ENCODE measurements at regions not wholly inside any gene's neighbourhood (a gene's known extent, or its start where the extent isn't known, plus 50 kb on each side); places are given as distances from the start of the nearest gene placed in this dataset.

DNA sequence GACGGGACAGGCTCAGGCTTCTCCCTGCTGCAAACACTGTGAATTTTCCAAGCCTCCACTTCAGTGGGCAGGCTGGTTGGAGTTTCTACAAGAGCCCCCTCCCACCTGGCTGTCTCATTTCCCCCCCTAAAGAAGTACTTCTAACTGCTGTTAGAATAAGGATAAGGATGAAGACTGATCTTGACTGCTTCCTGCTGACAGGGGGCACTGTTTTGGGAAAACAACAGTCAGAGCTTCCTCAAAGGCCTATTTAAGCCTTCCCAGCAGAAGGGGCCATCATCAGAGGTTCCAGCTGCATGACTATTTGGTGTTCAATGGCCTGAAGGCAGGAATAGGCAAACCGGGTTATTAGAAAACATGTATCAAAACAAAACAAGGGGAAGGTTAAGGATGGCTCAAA, 1162.8 kb downstream of the DSC3 start:
- no peak for TF ChIP-seq GATA2 (IDR thresholded peaks at IDR 0.05; ENCODE audit: low read depth, low read length)

DNA sequence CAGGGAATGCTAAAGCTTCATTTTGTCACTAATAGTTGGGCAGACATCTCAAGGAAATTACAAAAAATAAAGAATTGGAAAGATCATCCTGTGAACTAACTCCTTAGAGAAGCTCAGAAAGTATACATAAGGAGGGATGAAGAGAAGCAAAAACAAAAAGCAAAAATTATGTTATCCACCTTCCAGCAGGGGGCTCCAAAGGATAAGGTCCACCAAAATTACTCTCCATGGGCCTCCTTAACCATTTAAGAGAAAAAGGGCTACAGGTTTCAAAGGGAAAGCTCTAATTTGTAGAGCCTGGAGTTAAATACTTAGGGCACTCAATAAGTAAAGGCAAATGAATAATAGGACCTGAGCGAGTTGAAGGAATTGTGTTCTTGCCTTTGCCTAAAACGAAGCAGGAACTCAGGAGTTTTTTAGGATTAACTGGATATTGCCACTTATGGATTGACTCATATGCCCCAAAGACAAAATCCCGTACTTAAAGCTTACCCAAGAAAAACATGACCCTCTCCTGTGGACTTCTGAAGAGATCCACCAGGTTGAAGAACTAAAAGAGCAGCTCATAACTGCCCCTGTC, 1167.9 kb downstream of the DSC3 start:
- TF ChIP-seq GATA3 (IDR thresholded peaks at IDR 0.05; ENCODE audit: low read depth, low read length): no peak
- no peak for TF ChIP-seq GATA2 (IDR thresholded peaks at IDR 0.05; ENCODE audit: low read depth, low read length)

DNA sequence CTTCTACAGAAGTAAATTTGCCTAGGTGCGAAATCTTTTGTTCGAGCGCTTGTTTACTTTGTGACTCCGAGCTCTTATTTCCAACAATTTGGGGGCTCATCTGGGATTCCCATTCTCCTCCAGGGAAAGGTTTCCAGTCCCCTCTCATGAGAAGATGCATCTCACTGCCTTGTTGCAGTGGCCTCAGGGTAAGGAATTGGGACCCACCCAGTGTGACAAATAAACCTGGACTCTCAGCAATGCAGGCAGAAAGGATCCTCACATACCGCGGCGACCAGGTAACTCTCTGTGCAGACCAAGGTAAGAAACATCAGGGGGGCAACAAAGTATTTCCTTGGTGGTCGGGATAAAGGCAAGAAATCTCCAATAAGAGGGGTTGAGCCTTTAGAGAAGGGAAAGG, 1169.3 kb downstream of the DSC3 start:
- TF ChIP-seq GATA3 (IDR thresholded peaks at IDR 0.05; ENCODE audit: low read depth, low read length) (no peak), GATA2 (IDR thresholded peaks at IDR 0.05; ENCODE audit: low read depth, low read length) (no peak)

DNA sequence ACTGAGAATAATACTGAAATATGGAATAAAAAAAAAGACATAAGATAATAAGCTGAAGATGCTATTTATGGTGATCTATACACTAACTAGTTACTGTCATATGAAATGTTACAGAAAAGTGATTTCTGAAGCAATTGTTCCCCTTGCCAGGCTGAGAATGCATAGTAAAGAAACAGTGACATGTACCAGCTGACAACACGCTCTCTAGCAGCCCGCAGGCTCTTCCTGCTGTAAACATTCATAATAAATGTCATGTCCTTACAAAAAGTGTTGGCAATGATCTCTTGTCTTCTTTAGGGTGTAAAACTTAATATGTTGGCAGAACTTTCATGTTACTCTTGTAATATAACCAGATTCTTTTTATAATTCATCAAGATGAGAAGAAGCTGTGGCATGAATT, 1171.3 kb downstream of the DSC3 start:
- TF ChIP-seq GATA2 (IDR thresholded peaks at IDR 0.05; ENCODE audit: low read depth, low read length): no peak
- TF ChIP-seq GATA3 (IDR thresholded peaks at IDR 0.05; ENCODE audit: low read depth, low read length): no peak

DNA sequence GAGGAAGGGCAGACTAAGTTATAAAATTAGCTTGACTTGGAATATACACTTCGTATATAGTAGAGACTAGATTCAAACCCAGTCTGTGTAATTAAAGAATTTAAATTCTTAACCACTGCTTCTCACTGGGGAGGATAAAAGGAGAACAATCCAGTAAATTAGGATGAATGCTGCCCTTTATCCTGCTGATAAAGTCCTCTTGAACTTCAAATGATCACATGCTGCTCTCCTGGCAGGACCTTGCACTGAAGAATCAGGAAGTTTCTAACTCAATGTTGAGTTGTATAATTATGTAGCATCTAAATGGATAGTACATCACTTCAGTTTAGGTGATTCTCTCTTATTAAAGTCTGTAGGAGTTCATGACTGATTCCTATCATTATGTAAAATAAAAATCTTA, 1179.7 kb downstream of the DSC3 start:
- TF ChIP-seq GATA3 (IDR thresholded peaks at IDR 0.05; ENCODE audit: low read depth, low read length) (no peak), GATA2 (IDR thresholded peaks at IDR 0.05; ENCODE audit: low read depth, low read length) (no peak)

DNA sequence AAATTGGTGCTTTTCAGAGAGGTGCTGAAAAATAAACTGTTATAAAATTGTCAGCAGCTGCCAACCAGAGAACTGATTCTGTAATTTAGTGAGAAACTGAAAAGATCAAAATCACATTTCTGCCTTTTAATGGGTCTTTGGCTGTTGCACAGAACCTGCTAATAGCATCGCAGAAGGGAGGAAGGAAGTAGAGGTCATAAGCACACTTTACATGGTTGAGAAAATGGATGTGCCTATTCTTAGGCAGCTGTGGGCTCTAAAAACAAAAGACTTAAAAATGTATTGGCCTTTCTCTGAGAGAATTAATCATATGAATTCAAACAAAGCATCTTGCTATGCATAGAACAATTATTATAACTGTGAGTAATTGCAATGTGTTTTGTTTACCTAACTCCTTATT, 1186.9 kb downstream of the DSC3 start:
- TF ChIP-seq GATA3 (IDR thresholded peaks at IDR 0.05; ENCODE audit: low read depth, low read length): no peak
- no peak for TF ChIP-seq GATA2 (IDR thresholded peaks at IDR 0.05; ENCODE audit: low read depth, low read length)

DNA sequence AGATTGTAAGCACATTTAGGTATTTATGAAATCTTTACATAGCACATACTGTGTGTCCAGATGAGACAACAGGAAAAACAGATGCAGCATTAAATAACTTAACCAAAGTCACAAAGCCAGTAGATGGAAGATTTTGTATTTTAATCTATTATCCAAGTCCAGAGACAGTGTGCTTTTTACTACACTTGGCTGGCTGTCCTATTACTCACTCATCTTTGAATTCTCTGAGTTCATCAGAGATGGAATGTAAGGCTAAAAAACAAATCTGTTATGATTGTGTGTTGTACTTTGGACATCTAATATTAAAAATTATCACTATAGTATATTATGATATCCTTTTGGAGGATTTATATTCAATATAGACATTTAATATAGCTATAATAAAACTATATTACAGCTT, 1189.4 kb downstream of the DSC3 start:
- TF ChIP-seq GATA3 (IDR thresholded peaks at IDR 0.05; ENCODE audit: low read depth, low read length): no peak
- no peak for TF ChIP-seq GATA2 (IDR thresholded peaks at IDR 0.05; ENCODE audit: low read depth, low read length)

DNA sequence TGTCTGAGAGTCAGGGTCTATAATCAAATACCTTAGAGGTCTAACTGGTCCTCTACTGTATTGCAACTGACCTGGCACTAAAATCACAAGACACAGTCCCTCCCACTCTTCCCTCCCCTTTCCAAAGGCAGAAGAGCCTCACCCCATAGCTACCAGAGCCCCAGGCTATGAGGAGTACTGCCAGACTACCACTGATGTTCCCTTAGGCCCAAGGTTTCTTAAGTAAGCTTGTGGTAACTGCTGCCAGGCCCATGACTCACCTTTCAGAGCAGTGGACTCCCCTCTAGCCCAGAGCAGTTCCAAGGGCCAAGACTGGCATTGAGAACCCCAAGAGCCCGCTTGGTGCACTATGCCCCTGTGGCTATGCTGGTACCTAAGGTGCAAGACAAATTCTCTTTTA, 1193.4 kb downstream of the DSC3 start:
- TF ChIP-seq GATA2 (IDR thresholded peaks at IDR 0.05; ENCODE audit: low read depth, low read length) (no peak), GATA3 (IDR thresholded peaks at IDR 0.05; ENCODE audit: low read depth, low read length) (no peak)

DNA sequence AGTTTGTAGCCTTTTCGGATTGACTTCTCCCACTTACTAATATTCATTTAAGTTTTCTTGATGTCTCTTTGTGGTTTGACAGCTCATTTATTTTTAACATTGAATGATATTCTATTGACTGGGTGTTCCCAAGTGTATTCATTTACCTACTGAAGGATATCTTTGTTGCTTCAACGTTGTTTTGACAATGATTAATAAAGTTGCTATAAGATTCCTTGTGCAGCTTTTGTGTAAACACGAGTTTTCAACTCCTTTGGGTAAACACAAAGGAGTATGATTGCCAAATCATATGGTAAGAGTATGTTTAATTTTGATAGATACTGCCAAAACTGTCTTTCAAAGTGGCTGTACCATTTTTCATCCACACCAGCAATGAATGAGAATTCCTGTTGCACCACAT, 1200.9 kb downstream of the DSC3 start:
- TF ChIP-seq GATA2 (IDR thresholded peaks at IDR 0.05; ENCODE audit: low read depth, low read length) (no peak), GATA3 (IDR thresholded peaks at IDR 0.05; ENCODE audit: low read depth, low read length) (no peak)

DNA sequence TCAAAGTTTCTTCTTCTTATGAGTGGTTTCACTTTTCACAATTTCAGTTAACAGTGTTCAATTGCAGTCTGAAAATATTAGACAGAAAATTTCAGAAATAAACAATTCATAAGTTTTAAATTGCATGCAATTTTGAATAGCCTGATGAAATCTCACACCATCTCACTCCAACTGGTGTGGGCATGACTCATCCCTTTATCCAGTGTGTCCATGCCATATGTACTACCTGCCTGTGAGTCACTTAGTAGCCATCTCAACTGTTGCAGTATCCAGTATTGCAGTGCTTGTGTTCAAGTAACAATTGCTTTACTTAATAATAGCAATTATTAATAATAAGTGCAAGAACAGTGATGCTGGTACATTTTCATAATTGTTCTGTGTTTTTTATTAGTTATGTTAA, 1202.5 kb downstream of the DSC3 start:
- no peak for TF ChIP-seq GATA2 (IDR thresholded peaks at IDR 0.05; ENCODE audit: low read depth, low read length)
- TF ChIP-seq GATA3 (IDR thresholded peaks at IDR 0.05; ENCODE audit: low read depth, low read length): no peak

DNA sequence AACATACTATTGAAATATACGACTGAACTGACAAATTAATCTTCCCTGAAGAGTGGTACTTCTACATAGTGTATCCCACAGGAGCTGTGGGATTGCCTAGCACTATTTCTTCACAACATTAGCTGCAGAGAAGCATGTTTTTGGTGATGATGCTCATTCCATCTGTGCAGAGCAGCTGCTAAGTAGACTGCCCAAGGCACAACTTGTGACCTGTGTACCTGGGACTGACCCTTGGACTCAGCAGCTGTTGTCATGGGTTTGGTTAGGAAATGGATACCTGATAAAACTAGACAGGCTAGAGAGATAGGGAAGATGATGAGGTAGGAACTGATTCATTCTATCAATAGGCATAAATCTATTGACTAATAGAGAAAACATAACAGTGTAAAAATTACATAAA, 1204.0 kb downstream of the DSC3 start:
- TF ChIP-seq GATA3 (IDR thresholded peaks at IDR 0.05; ENCODE audit: low read depth, low read length) (no peak), GATA2 (IDR thresholded peaks at IDR 0.05; ENCODE audit: low read depth, low read length) (no peak)

DNA sequence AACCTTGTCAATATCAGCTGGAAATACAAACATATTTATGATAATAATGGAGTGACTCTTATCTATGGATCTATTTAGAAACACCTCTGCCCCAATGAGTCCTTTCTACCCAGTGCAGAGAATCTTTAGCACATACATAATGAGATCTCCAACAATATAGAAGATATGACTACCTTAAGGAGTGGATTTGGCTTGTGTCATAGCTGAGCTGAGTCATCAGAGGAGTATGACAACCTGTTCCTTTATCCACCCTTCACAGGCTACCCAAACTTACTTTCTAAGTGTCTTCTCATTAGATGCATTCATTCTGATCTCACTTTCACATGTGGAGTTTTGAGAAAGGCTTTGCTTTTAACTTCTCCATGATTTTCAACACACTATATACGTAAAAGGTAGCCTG, 1218.9 kb downstream of the DSC3 start:
- TF ChIP-seq GATA3 (IDR thresholded peaks at IDR 0.05; ENCODE audit: low read depth, low read length): no peak
- TF ChIP-seq GATA2 (IDR thresholded peaks at IDR 0.05; ENCODE audit: low read depth, low read length): no peak

DNA sequence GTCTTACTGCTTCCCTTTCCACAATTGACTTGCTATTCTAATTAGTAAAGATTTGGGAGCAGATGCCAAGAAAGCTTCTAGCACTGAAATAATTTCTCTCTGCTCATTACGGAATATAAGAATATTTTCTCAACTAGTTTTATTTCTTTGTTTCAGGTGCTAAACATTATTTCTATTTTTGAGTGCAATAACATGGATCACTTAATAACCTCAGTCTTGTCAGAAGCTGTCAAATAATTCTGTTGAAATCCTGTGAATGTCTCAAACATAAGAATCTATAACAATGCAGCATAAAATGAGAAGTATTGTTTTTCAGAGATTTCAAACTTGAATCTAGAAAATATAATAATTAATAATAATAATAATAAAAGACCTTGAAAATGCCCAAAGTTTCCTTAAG, 1221.0 kb downstream of the DSC3 start:
- TF ChIP-seq GATA2 (IDR thresholded peaks at IDR 0.05; ENCODE audit: low read depth, low read length) (no peak), GATA3 (IDR thresholded peaks at IDR 0.05; ENCODE audit: low read depth, low read length) (no peak)

DNA sequence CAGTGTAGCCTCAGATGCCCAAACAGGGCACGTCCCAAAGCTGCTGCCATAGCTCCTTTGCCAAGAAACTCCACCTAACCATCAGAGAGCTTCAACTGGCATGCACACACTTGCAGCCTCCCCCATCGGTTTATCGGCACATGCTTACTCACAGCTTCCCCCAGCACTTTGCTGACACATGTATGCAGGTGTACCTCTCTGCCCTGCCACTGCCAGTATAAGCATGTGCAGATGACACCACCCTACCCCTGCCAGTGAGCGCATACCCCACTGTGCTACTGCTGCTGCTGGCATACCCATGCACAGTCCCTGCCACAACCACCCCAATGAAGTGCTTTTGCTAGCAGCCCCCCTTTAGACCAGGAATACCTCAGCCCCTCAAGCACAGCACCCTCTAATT, 1231.0 kb downstream of the DSC3 start:
- no peak for TF ChIP-seq GATA3 (IDR thresholded peaks at IDR 0.05; ENCODE audit: low read depth, low read length)
- TF ChIP-seq GATA2 (IDR thresholded peaks at IDR 0.05; ENCODE audit: low read depth, low read length): no peak

DNA sequence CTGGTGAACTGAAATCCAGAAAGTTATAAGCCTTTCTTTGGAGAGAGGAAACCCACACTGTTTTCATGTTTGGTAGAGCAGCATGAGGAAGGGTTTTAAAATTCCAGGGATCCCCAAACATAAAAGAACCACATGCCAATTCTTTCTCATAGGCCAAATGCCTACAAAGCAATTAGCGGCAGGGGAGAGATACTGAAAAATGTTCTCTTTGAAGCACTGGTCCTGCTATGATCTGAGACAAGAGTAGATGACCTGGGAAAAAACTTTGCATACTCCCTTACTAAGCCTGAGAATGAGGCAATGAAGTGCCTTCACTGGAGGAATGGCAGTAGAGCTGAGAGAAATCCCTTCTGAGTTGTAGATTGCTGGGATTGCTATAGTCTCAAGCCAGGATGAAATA, 1261.7 kb downstream of the DSC3 start:
- TF ChIP-seq GATA3 (IDR thresholded peaks at IDR 0.05; ENCODE audit: low read depth, low read length) (no peak), GATA2 (IDR thresholded peaks at IDR 0.05; ENCODE audit: low read depth, low read length) (no peak)

DNA sequence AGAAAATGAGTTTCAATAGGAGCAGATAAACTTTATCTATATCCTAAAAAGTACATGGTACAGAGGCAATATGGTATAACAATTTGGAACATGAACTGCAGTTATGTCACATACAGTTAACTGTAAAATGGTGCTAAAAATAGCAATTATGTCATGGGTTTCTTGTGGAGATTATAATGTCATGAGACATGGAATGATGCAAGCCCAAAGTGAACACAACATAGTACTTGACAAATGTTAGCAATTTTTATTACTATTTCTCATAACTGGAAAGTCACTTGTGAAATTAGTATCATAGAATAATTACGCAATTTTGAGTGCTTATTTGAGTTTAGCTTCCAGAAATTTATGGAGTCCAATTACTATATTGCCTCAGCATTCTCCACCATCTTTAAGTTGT, 1263.4 kb downstream of the DSC3 start:
- TF ChIP-seq GATA2 (IDR thresholded peaks at IDR 0.05; ENCODE audit: low read depth, low read length): no peak

All from SH-SY5Y (cell line).